Activated CD4-positive, alpha-beta T cell treated with anti-CD3 and anti-CD28 coated beads, Interleukin-2, amount 10 ng/mL, durations not matched to agents 24 days and 14 days (primary cell): ENCODE measurements at regions not wholly inside any gene's neighbourhood (a gene's known extent, or its start where the extent isn't known, plus 50 kb on each side); places are given as distances from the start of the nearest gene placed in this dataset.
"Not testable (repeated sequence)": the region's sequence is repeated elsewhere in the genome, so short reads cannot be mapped to it uniquely, and the experiment has no call there.

Source experiments
- DNase-seq: peaks from one replicate; pipeline ENCODE4 v3.0.0; 2022
- H3K27ac Mint-ChIP-seq: one replicate; pipeline ENCODE4 v1.8.0; 2022; ENCODE audit warnings: mild to moderate bottlenecking, mixed read lengths
- H3K27me3 Mint-ChIP-seq: one replicate; pipeline ENCODE4 v1.8.0; 2022; ENCODE audit warnings: mixed read lengths
- H3K36me3 Mint-ChIP-seq: one replicate; pipeline ENCODE4 v1.8.0; 2022; ENCODE audit warnings: low read depth, mild to moderate bottlenecking, mixed read lengths
- H3K4me1 Mint-ChIP-seq: one replicate; pipeline ENCODE4 v1.8.0; 2021; ENCODE audit warnings: mixed read lengths
- H3K4me3 Mint-ChIP-seq: one replicate; pipeline ENCODE4 v1.8.0; 2022; ENCODE audit warnings: mild to moderate bottlenecking, moderate library complexity, mixed read lengths
- H3K9me3 Mint-ChIP-seq: one replicate; pipeline ENCODE4 v1.8.0; 2021; ENCODE audit warnings: mixed read lengths
- intact Hi-C: fragments of 100-400 bp; cut with micrococcal nuclease; formaldehyde crosslinking; loops from one replicate; pipeline ENCODE4 v1.15.1; 2023

GRCh38 chr1:55309786-55310504 lies 94.8 kb upstream of the USP24 start:
- H3K27me3 Mint-ChIP-seq = peaks cover 11% of the 10 kb centered on the region
- H3K4me1 Mint-ChIP-seq = peaks cover 8% of the 10 kb centered on the region
- no peak for DNase-seq
- no peak overlapping the region for H3K4me3 Mint-ChIP-seq
- no peaks in the 10 kb centered on the region for H3K36me3 Mint-ChIP-seq
- H3K9me3 Mint-ChIP-seq = no peaks in the 10 kb centered on the region
- no peak overlapping the region for H3K27ac Mint-ChIP-seq
- intact Hi-C loops = no loop called here

GRCh38 chr1:55309053-55309452 lies 93.9 kb upstream of the USP24 start:
- H3K27me3 Mint-ChIP-seq = peaks cover 11% of the 10 kb centered on the region
- no peaks in the 10 kb centered on the region for H3K9me3 Mint-ChIP-seq
- H3K36me3 Mint-ChIP-seq = no peaks in the 10 kb centered on the region
- intact Hi-C loops = no loop called here
- no peak for DNase-seq
- H3K4me1 Mint-ChIP-seq = peaks cover 8% of the 10 kb centered on the region
- H3K4me3 Mint-ChIP-seq = no peak overlapping the region
- H3K27ac Mint-ChIP-seq = no peak overlapping the region

- Mint-ChIP-seq H3K36me3 (no peaks in the 10 kb centered on the region), H3K4me3 (no peak overlapping the region), H3K27me3 (peaks cover 13% of the 10 kb centered on the region), H3K9me3 (no peaks in the 10 kb centered on the region), H3K27ac (no peak overlapping the region), H3K4me1 (peaks cover 5% of the 10 kb centered on the region)
- intact Hi-C loops = no loop called here
- no peak for DNase-seq
Measured at GRCh38 chr1:55305735-55306134, 90.6 kb upstream of the USP24 start.

GRCh38 chr1:55304229-55304740 lies 89.1 kb upstream of the USP24 start:
- no peak overlapping the region for H3K4me3 Mint-ChIP-seq
- no peaks in the 10 kb centered on the region for H3K36me3 Mint-ChIP-seq
- DNase-seq = no peak
- H3K9me3 Mint-ChIP-seq = no peaks in the 10 kb centered on the region
- H3K27me3 Mint-ChIP-seq = peaks cover 13% of the 10 kb centered on the region
- intact Hi-C loops = no loop called here
- peaks cover 2% of the 10 kb centered on the region for H3K4me1 Mint-ChIP-seq
- H3K27ac Mint-ChIP-seq = no peak overlapping the region

- no peak for DNase-seq
- peaks cover 11% of the 10 kb centered on the region for H3K27me3 Mint-ChIP-seq
- no peaks in the 10 kb centered on the region for H3K36me3 Mint-ChIP-seq
- no peak overlapping the region for H3K27ac Mint-ChIP-seq
- no peak overlapping the region for H3K4me3 Mint-ChIP-seq
- no peaks in the 10 kb centered on the region for H3K4me1 Mint-ChIP-seq
- intact Hi-C loops = no loop called here
- H3K9me3 Mint-ChIP-seq = no peaks in the 10 kb centered on the region
Measured at GRCh38 chr1:55302972-55303371, 87.8 kb upstream of the USP24 start.

GRCh38 chr1:55301912-55302311 lies 86.7 kb upstream of the USP24 start:
- no peaks in the 10 kb centered on the region for H3K9me3 Mint-ChIP-seq
- intact Hi-C loops = no loop called here
- H3K4me3 Mint-ChIP-seq = no peak overlapping the region

GRCh38 chr1:55300975-55301374 lies 85.8 kb upstream of the USP24 start:
- Mint-ChIP-seq H3K27me3 (peaks cover 9% of the 10 kb centered on the region), H3K27ac (no peak overlapping the region), H3K4me1 (no peaks in the 10 kb centered on the region), H3K4me3 (no peak overlapping the region), H3K9me3 (no peaks in the 10 kb centered on the region), H3K36me3 (no peaks in the 10 kb centered on the region)
- DNase-seq = no peak
- intact Hi-C loops = no loop called here

More at GRCh38 chr1:55301912-55302311, 86.7 kb upstream of the USP24 start:
- Mint-ChIP-seq H3K27ac (no peak overlapping the region), H3K36me3 (no peaks in the 10 kb centered on the region), H3K4me1 (no peaks in the 10 kb centered on the region), H3K27me3 (peaks cover 10% of the 10 kb centered on the region)
- no peak for DNase-seq

GRCh38 chr1:55298167-55298894 lies 83.2 kb upstream of the USP24 start:
- Mint-ChIP-seq H3K4me3 (no peak overlapping the region), H3K27ac (no peak overlapping the region), H3K4me1 (no peaks in the 10 kb centered on the region), H3K9me3 (no peaks in the 10 kb centered on the region), H3K27me3 (peaks cover 5% of the 10 kb centered on the region), H3K36me3 (no peaks in the 10 kb centered on the region)
- no peak for DNase-seq
- intact Hi-C loops = no loop called here

GRCh38 chr1:55296247-55296646 lies 81.1 kb upstream of the USP24 start:
- intact Hi-C loops, H3K27me3 Mint-ChIP-seq: not testable (repeated sequence)

GRCh38 chr1:55289614-55290013 lies 74.5 kb upstream of the USP24 start:
- Mint-ChIP-seq H3K27ac (no peak overlapping the region), H3K27me3 (peaks cover 5% of the 10 kb centered on the region), H3K36me3 (no peaks in the 10 kb centered on the region), H3K4me1 (peaks cover 14% of the 10 kb centered on the region), H3K9me3 (no peaks in the 10 kb centered on the region), H3K4me3 (no peak overlapping the region)
- DNase-seq = no peak
- intact Hi-C loops = no loop called here

More at GRCh38 chr1:55296247-55296646, 81.1 kb upstream of the USP24 start:
- not testable (repeated sequence) for H3K36me3 Mint-ChIP-seq, H3K4me1 Mint-ChIP-seq, H3K9me3 Mint-ChIP-seq, DNase-seq, H3K27ac Mint-ChIP-seq, H3K4me3 Mint-ChIP-seq

- Mint-ChIP-seq H3K27ac (no peak overlapping the region), H3K4me1 (peaks cover 14% of the 10 kb centered on the region), H3K4me3 (no peak overlapping the region), H3K36me3 (no peaks in the 10 kb centered on the region), H3K27me3 (peaks cover 4% of the 10 kb centered on the region), H3K9me3 (no peaks in the 10 kb centered on the region)
- intact Hi-C loops = no loop called here
- no peak for DNase-seq
Measured at GRCh38 chr1:55289042-55289441, 73.9 kb upstream of the USP24 start.

GRCh38 chr1:55288245-55288644 lies 73.1 kb upstream of the USP24 start:
- no peaks in the 10 kb centered on the region for H3K36me3 Mint-ChIP-seq
- no peak for DNase-seq
- intact Hi-C loops = no loop called here

GRCh38 chr1:55287723-55288122 lies 72.6 kb upstream of the USP24 start:
- peaks cover under 1% of the 10 kb centered on the region for H3K27me3 Mint-ChIP-seq
- H3K36me3 Mint-ChIP-seq = no peaks in the 10 kb centered on the region
- intact Hi-C loops = no loop called here
- H3K4me3 Mint-ChIP-seq = no peak overlapping the region
- no peaks in the 10 kb centered on the region for H3K9me3 Mint-ChIP-seq
- H3K4me1 Mint-ChIP-seq = peaks cover 14% of the 10 kb centered on the region
- DNase-seq = no peak
- peak overlapping the region; percentile 78 for H3K27ac Mint-ChIP-seq

More at GRCh38 chr1:55288245-55288644, 73.1 kb upstream of the USP24 start:
- Mint-ChIP-seq H3K4me3 (no peak overlapping the region), H3K4me1 (peaks cover 14% of the 10 kb centered on the region), H3K9me3 (no peaks in the 10 kb centered on the region), H3K27me3 (no peaks in the 10 kb centered on the region), H3K27ac (no peak overlapping the region)

GRCh38 chr1:55286856-55287602 lies 71.9 kb upstream of the USP24 start:
- Mint-ChIP-seq H3K36me3 (no peaks in the 10 kb centered on the region), H3K4me1 (peaks cover 14% of the 10 kb centered on the region), H3K9me3 (no peaks in the 10 kb centered on the region), H3K27me3 (peaks cover 2% of the 10 kb centered on the region), H3K4me3 (no peak overlapping the region), H3K27ac (peak overlapping the region; percentile 78)
- DNase-seq = no peak
- intact Hi-C loops = no loop called here
